GM12872 (cell line): ENCODE measurements at regions not wholly inside any gene's neighbourhood (a gene's known extent, or its start where the extent isn't known, plus 50 kb on each side); places are given as distances from the start of the nearest gene placed in this dataset.

Source experiments
- CTCF ChIP-seq: IDR thresholded peaks from 3 replicates; pipeline ENCODE4 v1.5.1; 2011; ENCODE audit warnings: low read depth, mild to moderate bottlenecking, low read length, moderate library complexity; ENCODE audit not compliant: insufficient read depth

GRCh38 chr18:25495606-25496005 is 143.6 kb upstream of the ZNF521 start:
- TF ChIP-seq CTCF, result no peak

- TF ChIP-seq CTCF, result no peak
Measured at GRCh38 chr18:25494888-25495287, 142.9 kb upstream of the ZNF521 start.

- TF ChIP-seq CTCF, result no peak
Measured at GRCh38 chr18:25493401-25493800, 141.4 kb upstream of the ZNF521 start.

GRCh38 chr18:25490316-25490715 is 138.3 kb upstream of the ZNF521 start:
- no peak for TF ChIP-seq CTCF

- no peak for TF ChIP-seq CTCF
Measured at GRCh38 chr18:25473008-25473407, 121.0 kb upstream of the ZNF521 start.

- no peak for TF ChIP-seq CTCF
Measured at GRCh38 chr18:25470062-25470461, 118.1 kb upstream of the ZNF521 start.

- TF ChIP-seq CTCF, result no peak
Measured at GRCh38 chr18:25469489-25469888, 117.5 kb upstream of the ZNF521 start.
